ENCODE measurements at regions not wholly inside any gene's neighbourhood (a gene's known extent, or its start where the extent isn't known, plus 50 kb on each side); places are given as distances from the start of the nearest gene placed in this dataset.

DNA sequence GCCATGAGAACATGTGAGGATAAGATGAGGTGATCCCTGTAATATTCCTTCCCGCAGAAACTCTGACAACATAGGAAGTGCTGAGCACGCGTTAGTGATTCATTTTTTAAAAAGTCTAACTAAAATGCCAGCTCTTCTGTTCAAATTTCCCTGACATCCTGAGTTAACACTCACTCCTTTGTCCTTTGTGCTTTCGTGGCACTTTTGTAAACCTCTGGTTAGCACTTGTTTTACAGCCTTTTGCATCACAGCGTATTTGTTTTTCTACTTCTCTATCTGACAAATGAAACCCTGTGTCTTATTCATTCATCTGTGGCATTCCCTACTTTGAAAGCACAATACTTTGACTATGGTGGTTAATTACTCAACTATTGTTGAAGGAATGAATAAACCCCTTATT lies 313.6 kb downstream of the NUAK1 start:
- FAIRE-seq = no peak
- DNase-seq (ENCODE audit: low spot score in 2 of 2) = no peak

DNA sequence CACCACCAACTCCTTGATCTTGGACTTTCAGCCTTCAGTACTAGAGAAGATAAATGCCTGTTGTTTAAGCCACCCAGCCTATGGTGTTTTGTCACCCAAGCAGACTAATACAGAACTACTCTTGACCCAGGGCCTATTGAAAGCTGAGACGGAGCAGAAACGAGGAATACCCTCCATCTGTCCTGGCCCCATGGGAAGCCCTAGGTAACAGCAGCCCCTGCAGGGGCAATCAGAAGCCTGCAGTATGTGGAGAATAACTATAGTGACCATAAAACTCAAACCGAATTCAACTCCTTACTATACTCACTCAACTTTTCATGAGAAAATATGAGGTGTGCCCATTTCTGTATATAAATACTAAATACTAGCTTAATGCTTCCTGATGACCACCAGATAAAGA lies 307.4 kb downstream of the NUAK1 start:
- DNase-seq (ENCODE audit: low spot score in 2 of 2) = no peak
- FAIRE-seq = no peak

DNA sequence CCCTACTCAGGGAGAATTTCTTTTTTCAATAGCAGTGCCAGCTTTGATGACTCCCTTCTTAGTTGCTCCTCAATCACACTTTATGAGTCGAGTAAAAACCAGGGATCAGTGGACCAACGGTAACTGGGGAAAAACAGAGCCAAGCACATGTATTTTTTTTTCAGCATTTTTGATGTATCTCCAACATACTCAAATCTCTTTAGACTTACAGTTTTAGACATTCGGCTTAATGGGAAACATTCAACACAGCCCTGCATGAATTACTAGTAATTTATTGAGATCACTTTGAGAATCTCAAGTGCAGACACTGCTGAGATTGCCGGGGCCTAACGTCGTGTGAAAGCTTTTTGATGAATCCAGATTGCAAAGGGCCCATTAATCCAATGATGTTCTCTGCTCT lies 306.7 kb downstream of the NUAK1 start:
- FAIRE-seq = no peak
- DNase-seq (ENCODE audit: low spot score in 2 of 2) = no peak

- FAIRE-seq (no peak), DNase-seq (ENCODE audit: low spot score in 2 of 2) (no peak)
These were observed 305.9 kb downstream of the NUAK1 start for GRCh38 chr12:105832806-105833205.

- FAIRE-seq = no peak
These were observed 304.3 kb downstream of the NUAK1 start for GRCh38 chr12:105834496-105834895.

GRCh38 chr12:105835580-105836241 lies 303.0 kb downstream of the NUAK1 start:
- FAIRE-seq = no peak

More at GRCh38 chr12:105834496-105834895, 304.3 kb downstream of the NUAK1 start:
- no peak for DNase-seq (ENCODE audit: low spot score in 2 of 2)

DNA sequence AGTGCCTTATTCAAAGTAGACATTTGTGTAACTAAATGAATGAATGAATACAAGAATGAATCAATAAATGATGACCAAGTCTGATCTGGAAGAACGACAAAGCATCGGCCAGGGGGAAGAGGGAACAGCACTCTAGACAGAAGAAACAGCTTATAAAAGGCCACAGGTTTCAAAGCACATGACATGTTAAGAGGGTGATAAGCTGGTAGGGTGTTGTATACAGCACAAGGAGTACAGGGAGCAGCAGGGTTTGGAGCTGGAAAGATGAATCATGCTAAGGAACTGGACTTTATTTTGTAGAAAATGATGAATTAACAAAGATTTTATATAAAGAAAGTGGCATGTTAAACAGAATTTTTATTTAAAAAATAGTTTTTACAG lies 302.5 kb downstream of the NUAK1 start:
- FAIRE-seq (no peak), DNase-seq (ENCODE audit: low spot score in 2 of 2) (no peak)

More at GRCh38 chr12:105835580-105836241, 303.0 kb downstream of the NUAK1 start:
- no peak for DNase-seq (ENCODE audit: low spot score in 2 of 2)

- DNase-seq (ENCODE audit: low spot score in 2 of 2) = no peak
- FAIRE-seq = no peak
These were observed 299.1 kb downstream of the NUAK1 start for GRCh38 chr12:105839629-105840127.

DNA sequence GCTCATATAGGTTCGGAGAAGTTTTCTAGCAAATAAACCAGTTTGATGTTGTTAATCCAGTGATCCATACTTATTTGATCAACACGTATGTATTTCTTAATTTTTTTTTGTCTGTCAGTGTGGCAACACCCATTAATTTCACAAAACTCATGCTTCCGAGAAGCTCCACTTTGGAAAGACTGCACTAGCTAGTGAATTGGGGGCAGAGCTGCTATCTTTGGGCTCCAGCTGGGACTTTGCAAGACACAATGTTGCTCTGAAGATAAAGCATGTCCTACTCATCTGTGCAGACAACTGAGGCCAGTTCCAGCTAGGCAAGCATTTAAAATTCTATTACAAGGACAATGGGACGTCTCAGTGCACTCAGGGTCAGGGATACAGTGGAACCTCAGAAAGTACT lies 298.4 kb downstream of the NUAK1 start:
- FAIRE-seq (no peak), DNase-seq (ENCODE audit: low spot score in 2 of 2) (no peak)

- DNase-seq (ENCODE audit: low spot score in 2 of 2) (no peak), FAIRE-seq (no peak)
These were observed 296.9 kb downstream of the NUAK1 start for GRCh38 chr12:105841840-105842239.

GRCh38 chr12:105843561-105843960 lies 295.2 kb downstream of the NUAK1 start:
- no peak for FAIRE-seq
- DNase-seq (ENCODE audit: low spot score in 2 of 2) = no peak

GRCh38 chr12:105843986-105844760 lies 294.6 kb downstream of the NUAK1 start:
- DNase-seq (ENCODE audit: low spot score in 2 of 2) (no peak), FAIRE-seq (no peak)

GRCh38 chr12:105846331-105846730 lies 292.4 kb downstream of the NUAK1 start:
- FAIRE-seq (no peak), DNase-seq (ENCODE audit: low spot score in 2 of 2) (no peak)

DNA sequence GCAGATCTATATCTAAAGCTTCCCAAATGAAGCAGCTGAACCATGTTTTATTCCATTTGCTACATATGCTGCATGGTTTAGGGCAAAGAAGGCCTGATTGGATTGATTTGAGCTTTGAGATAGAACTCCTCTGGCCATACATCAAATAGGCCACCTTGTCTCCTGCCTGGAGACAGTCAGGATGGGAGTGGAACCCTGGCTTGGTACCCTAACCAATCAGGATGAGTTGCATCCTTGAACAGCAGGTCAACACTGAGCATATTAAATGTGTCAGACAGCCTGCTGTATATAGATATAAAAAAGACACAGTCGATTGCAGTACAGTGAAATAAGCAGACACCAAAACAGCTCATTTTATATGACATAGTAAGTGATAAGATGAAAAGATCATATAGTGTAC lies 291.7 kb downstream of the NUAK1 start:
- FAIRE-seq = no peak
- no peak for DNase-seq (ENCODE audit: low spot score in 2 of 2)

GRCh38 chr12:105848286-105848685 lies 290.5 kb downstream of the NUAK1 start:
- no peak for DNase-seq (ENCODE audit: low spot score in 2 of 2)
- no peak for FAIRE-seq

DNA sequence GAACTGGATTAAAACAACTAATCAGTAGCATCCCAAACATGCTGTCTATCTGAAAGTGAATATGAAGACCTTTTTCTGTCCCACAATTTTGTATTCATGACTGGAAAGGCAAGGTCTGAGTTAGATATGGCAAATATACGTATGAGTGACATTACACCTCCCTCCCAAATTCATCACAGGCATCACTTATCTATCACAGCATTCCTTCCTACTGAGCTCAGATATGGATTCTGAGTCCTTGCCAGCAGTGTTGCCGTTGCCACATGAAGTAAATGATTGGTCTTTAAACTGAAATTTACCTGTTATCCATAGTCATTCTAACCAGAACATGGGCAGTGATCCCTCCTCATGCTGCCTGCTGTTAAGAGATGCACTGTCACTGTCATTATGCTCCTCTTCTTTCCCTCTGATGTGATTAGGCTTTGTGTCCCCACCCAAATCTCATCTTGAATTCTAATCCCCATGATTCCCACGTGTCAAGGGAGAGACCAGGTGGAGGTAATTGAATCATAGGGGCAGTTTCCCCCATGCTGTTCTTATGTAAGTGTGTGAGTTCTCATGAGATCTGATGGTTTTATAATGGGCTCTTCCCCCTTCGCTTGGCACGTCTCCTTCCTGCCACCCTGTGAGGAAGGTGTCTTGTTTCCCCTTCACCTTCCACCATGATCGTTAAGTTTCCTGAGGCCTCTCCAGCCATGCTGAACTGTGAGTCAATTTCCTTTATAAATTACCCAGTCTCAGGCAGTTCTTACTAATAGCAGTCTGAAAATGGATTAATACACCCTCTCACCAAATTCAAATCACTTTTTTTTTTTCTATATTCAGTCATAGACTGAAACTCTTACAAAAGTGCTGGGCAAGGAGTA lies 288.4 kb downstream of the NUAK1 start:
- DNase-seq (ENCODE audit: low spot score in 2 of 2) (no peak), FAIRE-seq (no peak)

- FAIRE-seq = no peak
- no peak for DNase-seq (ENCODE audit: low spot score in 2 of 2)
These were observed 286.3 kb downstream of the NUAK1 start for GRCh38 chr12:105852496-105852895.

GRCh38 chr12:105852951-105853350 lies 285.8 kb downstream of the NUAK1 start:
- FAIRE-seq (no peak), DNase-seq (ENCODE audit: low spot score in 2 of 2) (no peak)

DNA sequence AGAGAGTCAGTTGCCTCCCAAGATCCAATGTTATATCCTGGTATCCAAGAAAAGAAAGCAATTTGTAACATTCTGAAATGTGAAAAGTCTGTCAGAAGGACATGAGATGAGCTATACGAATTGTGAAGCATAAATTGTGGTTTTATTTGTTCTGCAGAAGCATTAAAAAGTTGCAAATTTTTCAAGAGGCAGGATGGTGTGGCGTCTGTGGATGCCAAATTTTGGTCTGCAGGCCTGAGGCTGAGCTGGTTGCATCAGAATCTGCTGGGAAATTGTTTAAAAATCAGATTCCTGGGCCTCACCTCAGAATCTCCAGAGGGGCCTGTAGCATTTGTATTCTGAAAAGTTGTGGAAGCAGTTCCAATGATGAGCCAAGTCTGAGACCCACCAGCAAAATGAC lies 284.7 kb downstream of the NUAK1 start:
- FAIRE-seq (no peak), DNase-seq (ENCODE audit: low spot score in 2 of 2) (no peak)

- FAIRE-seq (no peak), DNase-seq (ENCODE audit: low spot score in 2 of 2) (no peak)
These were observed 283.2 kb downstream of the NUAK1 start for GRCh38 chr12:105855361-105856047.

GRCh38 chr12:105856048-105856405 lies 282.7 kb downstream of the NUAK1 start:
- no peak for DNase-seq (ENCODE audit: low spot score in 2 of 2)
- FAIRE-seq = no peak

Data from frontal cortex (tissue), 3 donors.